SK-N-SH treated with all-trans-retinoic acid at 6 μM for 48 hours (cell line): ENCODE measurements at regions not wholly inside any gene's neighbourhood (a gene's known extent, or its start where the extent isn't known, plus 50 kb on each side); places are given as distances from the start of the nearest gene placed in this dataset.
"Not testable (repeated sequence)": the region's sequence is repeated elsewhere in the genome, so short reads cannot be mapped to it uniquely, and the experiment has no call there.

Experiments used
- ATAC-seq: fragments of 200-7000 bp; cut with Tn5 transposase; 3 replicates; pipeline ENCODE4 v1.9.1; 2020; ENCODE audit warnings: mild to moderate bottlenecking, moderate library complexity
- ARNTL ChIP-seq: fragments of 450-650 bp; formaldehyde crosslinking; IDR thresholded peaks from 2 replicates; pipeline ENCODE4 v1.5.0; 2020; ENCODE audit warnings: low read depth, mild to moderate bottlenecking, moderate library complexity, borderline replicate concordance
- BACH2 ChIP-seq: fragments of 250-450 bp; sonication (Bioruptor Pico); IDR thresholded peaks from 2 replicates; pipeline ENCODE4 v1.9.0; 2021; ENCODE audit warnings: mild to moderate bottlenecking, borderline replicate concordance
- CSDC2 ChIP-seq: fragments of 250-450 bp; sonication (Bioruptor Pico); IDR thresholded peaks from 2 replicates; pipeline ENCODE4 v1.5.0; 2020; ENCODE audit warnings: mild to moderate bottlenecking, moderate library complexity
- ESRRG ChIP-seq: fragments of 250-450 bp; sonication (Bioruptor Pico); IDR thresholded peaks from 2 replicates; pipeline ENCODE4 v1.6.1; 2021; ENCODE audit warnings: mild to moderate bottlenecking
- GLIS3 ChIP-seq: fragments of 250-450 bp; sonication (Bioruptor Pico); IDR thresholded peaks from 2 replicates; pipeline ENCODE4 v1.5.0; 2020; ENCODE audit warnings: mild to moderate bottlenecking, moderate library complexity
- PPARA ChIP-seq: fragments of 250-450 bp; sonication (Bioruptor Pico); IDR thresholded peaks from 2 replicates; pipeline ENCODE4 v1.5.0; 2020; ENCODE audit warnings: mild to moderate bottlenecking, borderline replicate concordance
- RARB ChIP-seq: fragments of 250-450 bp; sonication (Bioruptor Pico); IDR thresholded peaks from 2 replicates; pipeline ENCODE4 v1.8.0; 2021; ENCODE audit warnings: mild to moderate bottlenecking, moderate library complexity
- TOX ChIP-seq: fragments of 250-450 bp; sonication (Bioruptor Pico); IDR thresholded peaks from 2 replicates; pipeline ENCODE4 v1.8.0; 2021; ENCODE audit warnings: mild to moderate bottlenecking, moderate library complexity, borderline replicate concordance
- ZC3H10 ChIP-seq: fragments of 250-450 bp; sonication (Bioruptor Pico); IDR thresholded peaks from 2 replicates; pipeline ENCODE4 v1.5.1; 2021; ENCODE audit warnings: mild to moderate bottlenecking, moderate library complexity
- ZFP3 ChIP-seq: fragments of 250-450 bp; sonication (Bioruptor Pico); IDR thresholded peaks from 2 replicates; pipeline ENCODE4 v1.5.0; 2020; ENCODE audit warnings: mild to moderate bottlenecking, moderate library complexity
- ZNF565 ChIP-seq: fragments of 450-650 bp; formaldehyde crosslinking; conservative IDR thresholded peaks from 2 replicates; pipeline ENCODE4 v1.5.0; 2020; ENCODE audit warnings: low read depth, mild to moderate bottlenecking, moderate library complexity
- ZNF70 ChIP-seq: fragments of 450-650 bp; formaldehyde crosslinking; IDR thresholded peaks from 2 replicates; pipeline ENCODE4 v1.5.0; 2020; ENCODE audit warnings: mild to moderate bottlenecking, moderate library complexity
- ZNF8 ChIP-seq: fragments of 450-650 bp; formaldehyde crosslinking; IDR thresholded peaks from 2 replicates; pipeline ENCODE4 v1.5.0; 2020; ENCODE audit warnings: mild to moderate bottlenecking, moderate library complexity
- TF ChIP-seq, protein P1 (sequence below): fragments of 250-450 bp; sonication (Bioruptor Pico); IDR thresholded peaks from 2 replicates; pipeline ENCODE4 v1.5.0; 2020; ENCODE audit warnings: mild to moderate bottlenecking, moderate library complexity
- TF ChIP-seq, protein P2 (sequence below): fragments of 250-450 bp; sonication (Bioruptor Pico); IDR thresholded peaks from 2 replicates; pipeline ENCODE4 v1.5.1; 2021; ENCODE audit warnings: mild to moderate bottlenecking, moderate library complexity
- TF ChIP-seq, protein P3 (sequence below): fragments of 250-450 bp; sonication (Bioruptor Pico); IDR thresholded peaks from 2 replicates; pipeline ENCODE4 v1.5.1; 2020; ENCODE audit warnings: low read depth, mild to moderate bottlenecking, moderate library complexity
- TF ChIP-seq, protein P4 (sequence below): fragments of 250-450 bp; sonication (Bioruptor Pico); IDR thresholded peaks from 2 replicates; pipeline ENCODE4 v1.8.0; 2020; ENCODE audit warnings: mild to moderate bottlenecking, moderate library complexity, borderline replicate concordance
- TF ChIP-seq, protein P5 (sequence below): fragments of 250-450 bp; sonication (Bioruptor Pico); IDR thresholded peaks from 2 replicates; pipeline ENCODE4 v1.8.0; 2021; ENCODE audit warnings: low read depth, mild to moderate bottlenecking, moderate library complexity, borderline replicate concordance

- TF ChIP-seq, protein P1, sequence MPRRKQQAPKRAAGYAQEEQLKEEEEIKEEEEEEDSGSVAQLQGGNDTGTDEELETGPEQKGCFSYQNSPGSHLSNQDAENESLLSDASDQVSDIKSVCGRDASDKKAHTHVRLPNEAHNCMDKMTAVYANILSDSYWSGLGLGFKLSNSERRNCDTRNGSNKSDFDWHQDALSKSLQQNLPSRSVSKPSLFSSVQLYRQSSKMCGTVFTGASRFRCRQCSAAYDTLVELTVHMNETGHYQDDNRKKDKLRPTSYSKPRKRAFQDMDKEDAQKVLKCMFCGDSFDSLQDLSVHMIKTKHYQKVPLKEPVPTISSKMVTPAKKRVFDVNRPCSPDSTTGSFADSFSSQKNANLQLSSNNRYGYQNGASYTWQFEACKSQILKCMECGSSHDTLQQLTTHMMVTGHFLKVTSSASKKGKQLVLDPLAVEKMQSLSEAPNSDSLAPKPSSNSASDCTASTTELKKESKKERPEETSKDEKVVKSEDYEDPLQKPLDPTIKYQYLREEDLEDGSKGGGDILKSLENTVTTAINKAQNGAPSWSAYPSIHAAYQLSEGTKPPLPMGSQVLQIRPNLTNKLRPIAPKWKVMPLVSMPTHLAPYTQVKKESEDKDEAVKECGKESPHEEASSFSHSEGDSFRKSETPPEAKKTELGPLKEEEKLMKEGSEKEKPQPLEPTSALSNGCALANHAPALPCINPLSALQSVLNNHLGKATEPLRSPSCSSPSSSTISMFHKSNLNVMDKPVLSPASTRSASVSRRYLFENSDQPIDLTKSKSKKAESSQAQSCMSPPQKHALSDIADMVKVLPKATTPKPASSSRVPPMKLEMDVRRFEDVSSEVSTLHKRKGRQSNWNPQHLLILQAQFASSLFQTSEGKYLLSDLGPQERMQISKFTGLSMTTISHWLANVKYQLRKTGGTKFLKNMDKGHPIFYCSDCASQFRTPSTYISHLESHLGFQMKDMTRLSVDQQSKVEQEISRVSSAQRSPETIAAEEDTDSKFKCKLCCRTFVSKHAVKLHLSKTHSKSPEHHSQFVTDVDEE: no peak
- no peak for TF ChIP-seq ZNF8 (CRISPR knock-in tag)
- TF ChIP-seq ARNTL (CRISPR knock-in tag): no peak
- TF ChIP-seq ESRRG (CRISPR knock-in tag): no peak
Measured at GRCh38 chr15:47041301-47041700, 676.0 kb upstream of the SEMA6D start (continued).

- not testable (repeated sequence) for ATAC-seq
Measured at GRCh38 chr15:47047981-47048380, 669.3 kb upstream of the SEMA6D start.

DNA sequence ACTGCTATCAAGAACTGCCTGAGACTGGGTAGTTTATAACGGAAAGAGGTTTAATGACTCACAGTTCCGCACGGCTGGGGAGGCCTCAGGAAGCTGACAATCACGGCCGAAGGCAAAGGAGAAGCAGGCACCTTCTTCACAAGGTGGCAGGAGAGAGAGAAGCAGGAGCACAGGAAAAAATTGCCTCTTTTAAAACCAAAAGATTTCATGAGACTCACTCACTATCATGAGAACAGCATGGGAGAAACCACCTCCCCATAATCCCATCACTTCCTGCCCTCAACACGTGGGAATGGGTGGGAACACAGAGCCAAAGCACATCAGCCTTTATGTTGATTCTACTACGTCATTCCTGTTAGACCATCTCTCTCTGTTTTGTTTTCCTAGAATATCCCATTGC is 650.9 kb upstream of the SEMA6D start:
- no peak for TF ChIP-seq RARB (CRISPR knock-in tag)
- TF ChIP-seq, protein P2, sequence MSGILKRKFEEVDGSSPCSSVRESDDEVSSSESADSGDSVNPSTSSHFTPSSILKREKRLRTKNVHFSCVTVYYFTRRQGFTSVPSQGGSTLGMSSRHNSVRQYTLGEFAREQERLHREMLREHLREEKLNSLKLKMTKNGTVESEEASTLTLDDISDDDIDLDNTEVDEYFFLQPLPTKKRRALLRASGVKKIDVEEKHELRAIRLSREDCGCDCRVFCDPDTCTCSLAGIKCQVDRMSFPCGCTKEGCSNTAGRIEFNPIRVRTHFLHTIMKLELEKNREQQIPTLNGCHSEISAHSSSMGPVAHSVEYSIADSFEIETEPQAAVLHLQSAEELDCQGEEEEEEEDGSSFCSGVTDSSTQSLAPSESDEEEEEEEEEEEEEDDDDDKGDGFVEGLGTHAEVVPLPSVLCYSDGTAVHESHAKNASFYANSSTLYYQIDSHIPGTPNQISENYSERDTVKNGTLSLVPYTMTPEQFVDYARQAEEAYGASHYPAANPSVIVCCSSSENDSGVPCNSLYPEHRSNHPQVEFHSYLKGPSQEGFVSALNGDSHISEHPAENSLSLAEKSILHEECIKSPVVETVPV (CRISPR knock-in tag): no peak
- no peak for ATAC-seq

DNA sequence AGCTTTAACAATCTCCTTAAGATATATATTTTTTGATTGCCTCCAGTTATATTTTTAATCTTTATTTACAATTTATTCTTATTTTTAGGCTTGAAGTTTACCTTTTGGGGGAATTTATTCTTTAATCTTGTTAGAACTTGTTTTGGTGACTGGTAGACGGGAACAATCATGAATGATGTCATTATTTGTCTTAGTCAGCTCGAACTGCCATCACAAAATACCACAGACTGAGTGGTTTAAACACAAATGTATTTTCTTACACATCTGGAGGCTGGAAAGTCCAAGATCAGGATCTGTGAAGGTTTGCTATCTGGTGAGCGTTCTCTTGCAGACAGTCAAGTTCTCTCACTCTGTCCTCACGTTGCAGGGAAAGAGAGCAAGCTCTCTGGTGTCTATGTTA is 639.5 kb upstream of the SEMA6D start:
- ATAC-seq: not testable (repeated sequence)

DNA sequence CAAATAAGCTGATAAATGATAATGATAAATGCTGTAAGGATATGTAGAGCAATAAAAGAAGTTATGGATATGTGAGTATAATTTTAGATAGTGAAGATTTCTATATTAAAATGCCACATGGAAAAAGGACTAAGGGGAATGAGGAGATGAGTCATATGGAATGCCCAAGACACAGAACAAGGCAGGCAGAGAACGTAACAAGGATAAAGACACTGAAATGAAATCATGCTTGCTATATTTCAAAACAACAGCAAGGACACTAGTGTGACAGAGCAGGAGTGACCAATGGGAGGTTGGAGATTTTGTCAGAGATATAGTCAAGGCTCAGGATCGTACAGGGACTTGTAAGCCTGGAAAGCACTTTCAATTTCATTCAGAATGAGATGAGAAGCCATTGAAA is 621.5 kb upstream of the SEMA6D start:
- TF ChIP-seq ARNTL (CRISPR knock-in tag) (no peak), ZC3H10 (CRISPR knock-in tag) (no peak), ZNF8 (CRISPR knock-in tag) (no peak), ESRRG (CRISPR knock-in tag) (no peak), TOX (CRISPR knock-in tag) (no peak), CSDC2 (CRISPR knock-in tag) (no peak)
- TF ChIP-seq, all 23 proteins: peak for 0
- ATAC-seq: no peak

DNA sequence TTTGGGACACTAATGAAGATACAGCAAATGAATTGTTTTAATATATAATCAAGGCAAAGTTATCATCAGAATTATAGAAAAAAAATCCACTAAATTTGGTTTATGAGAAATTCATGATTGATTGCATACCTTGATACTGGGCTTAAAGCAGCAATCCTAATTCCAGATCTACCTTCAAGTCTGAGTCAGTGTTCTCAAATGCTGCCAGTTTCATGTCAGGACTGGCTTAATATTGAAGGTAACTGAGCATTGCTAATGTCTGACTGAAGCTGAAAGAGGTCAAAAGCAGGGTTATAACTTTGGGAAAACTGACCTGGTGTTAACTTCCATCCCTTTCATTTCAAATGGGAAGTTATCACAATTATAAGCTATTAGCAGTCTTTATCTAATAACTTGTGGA is 618.8 kb upstream of the SEMA6D start:
- not testable (repeated sequence) for ATAC-seq

- not testable (repeated sequence) for ATAC-seq
Measured at GRCh38 chr15:47099801-47100200, 617.5 kb upstream of the SEMA6D start.

DNA sequence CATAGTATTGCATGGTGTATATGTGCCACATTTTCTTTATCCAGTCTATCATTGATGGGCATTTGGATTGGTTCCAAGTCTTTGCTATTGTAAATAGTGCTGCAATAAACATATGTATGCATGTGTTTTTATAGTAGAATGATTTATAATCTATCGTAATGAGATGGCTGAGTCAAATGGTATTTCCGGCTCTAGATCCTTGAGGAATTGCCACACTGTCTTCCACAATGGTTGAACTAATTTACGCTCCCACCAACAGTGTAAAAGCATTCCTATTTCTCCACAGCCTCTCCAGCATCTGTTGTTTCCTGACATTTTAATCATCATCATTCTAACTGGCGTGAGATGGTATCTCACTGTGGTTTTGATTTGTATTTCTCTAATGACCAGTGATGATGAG is 608.5 kb upstream of the SEMA6D start:
- not testable (repeated sequence) for ATAC-seq

DNA sequence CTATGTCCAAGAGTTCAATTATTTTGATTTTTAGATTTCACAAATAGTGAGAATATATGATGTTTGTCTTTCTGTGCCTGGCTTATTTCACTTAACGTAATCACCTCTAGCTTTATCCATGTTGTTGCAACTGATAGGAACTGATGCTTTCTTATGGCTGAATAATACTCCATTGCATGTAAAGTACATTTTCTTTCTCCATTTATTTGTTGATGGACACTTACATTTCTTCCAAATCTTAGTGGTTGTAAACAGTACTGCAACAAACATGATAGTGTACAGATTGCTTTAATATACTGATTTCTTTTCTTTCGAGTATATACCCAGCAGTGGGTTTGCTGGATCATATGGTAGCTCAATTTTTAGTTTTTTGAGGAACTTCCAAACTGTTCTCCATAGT is 600.6 kb upstream of the SEMA6D start:
- ATAC-seq: no peak
- TF ChIP-seq GLIS3 (CRISPR knock-in tag) (no peak), ZNF565 (no peak), ARNTL (CRISPR knock-in tag) (no peak), ZNF70 (CRISPR knock-in tag) (no peak), PPARA (no peak), ZFP3 (CRISPR knock-in tag) (no peak), BACH2 (CRISPR knock-in tag) (no peak), CSDC2 (CRISPR knock-in tag) (no peak)
- TF ChIP-seq, protein P3, sequence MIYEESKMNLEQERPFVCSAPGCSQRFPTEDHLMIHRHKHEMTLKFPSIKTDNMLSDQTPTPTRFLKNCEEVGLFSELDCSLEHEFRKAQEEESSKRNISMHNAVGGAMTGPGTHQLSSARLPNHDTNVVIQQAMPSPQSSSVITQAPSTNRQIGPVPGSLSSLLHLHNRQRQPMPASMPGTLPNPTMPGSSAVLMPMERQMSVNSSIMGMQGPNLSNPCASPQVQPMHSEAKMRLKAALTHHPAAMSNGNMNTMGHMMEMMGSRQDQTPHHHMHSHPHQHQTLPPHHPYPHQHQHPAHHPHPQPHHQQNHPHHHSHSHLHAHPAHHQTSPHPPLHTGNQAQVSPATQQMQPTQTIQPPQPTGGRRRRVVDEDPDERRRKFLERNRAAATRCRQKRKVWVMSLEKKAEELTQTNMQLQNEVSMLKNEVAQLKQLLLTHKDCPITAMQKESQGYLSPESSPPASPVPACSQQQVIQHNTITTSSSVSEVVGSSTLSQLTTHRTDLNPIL: no peak
- TF ChIP-seq, protein P4, sequence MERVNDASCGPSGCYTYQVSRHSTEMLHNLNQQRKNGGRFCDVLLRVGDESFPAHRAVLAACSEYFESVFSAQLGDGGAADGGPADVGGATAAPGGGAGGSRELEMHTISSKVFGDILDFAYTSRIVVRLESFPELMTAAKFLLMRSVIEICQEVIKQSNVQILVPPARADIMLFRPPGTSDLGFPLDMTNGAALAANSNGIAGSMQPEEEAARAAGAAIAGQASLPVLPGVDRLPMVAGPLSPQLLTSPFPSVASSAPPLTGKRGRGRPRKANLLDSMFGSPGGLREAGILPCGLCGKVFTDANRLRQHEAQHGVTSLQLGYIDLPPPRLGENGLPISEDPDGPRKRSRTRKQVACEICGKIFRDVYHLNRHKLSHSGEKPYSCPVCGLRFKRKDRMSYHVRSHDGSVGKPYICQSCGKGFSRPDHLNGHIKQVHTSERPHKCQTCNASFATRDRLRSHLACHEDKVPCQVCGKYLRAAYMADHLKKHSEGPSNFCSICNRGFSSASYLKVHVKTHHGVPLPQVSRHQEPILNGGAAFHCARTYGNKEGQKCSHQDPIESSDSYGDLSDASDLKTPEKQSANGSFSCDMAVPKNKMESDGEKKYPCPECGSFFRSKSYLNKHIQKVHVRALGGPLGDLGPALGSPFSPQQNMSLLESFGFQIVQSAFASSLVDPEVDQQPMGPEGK (CRISPR knock-in tag): no peak
- TF ChIP-seq, protein P5, sequence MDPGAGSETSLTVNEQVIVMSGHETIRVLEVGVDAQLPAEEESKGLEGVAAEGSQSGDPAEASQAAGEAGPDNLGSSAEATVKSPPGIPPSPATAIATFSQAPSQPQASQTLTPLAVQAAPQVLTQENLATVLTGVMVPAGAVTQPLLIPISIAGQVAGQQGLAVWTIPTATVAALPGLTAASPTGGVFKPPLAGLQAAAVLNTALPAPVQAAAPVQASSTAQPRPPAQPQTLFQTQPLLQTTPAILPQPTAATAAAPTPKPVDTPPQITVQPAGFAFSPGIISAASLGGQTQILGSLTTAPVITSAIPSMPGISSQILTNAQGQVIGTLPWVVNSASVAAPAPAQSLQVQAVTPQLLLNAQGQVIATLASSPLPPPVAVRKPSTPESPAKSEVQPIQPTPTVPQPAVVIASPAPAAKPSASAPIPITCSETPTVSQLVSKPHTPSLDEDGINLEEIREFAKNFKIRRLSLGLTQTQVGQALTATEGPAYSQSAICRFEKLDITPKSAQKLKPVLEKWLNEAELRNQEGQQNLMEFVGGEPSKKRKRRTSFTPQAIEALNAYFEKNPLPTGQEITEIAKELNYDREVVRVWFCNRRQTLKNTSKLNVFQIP (CRISPR knock-in tag): no peak
